CD4-positive, alpha-beta T cell treated with Interleukin-10 for 1 hour (primary cell): ENCODE measurements at regions not wholly inside any gene's neighbourhood (a gene's known extent, or its start where the extent isn't known, plus 50 kb on each side); places are given as distances from the start of the nearest gene placed in this dataset.
"Not testable (repeated sequence)": the region's sequence is repeated elsewhere in the genome, so short reads cannot be mapped to it uniquely, and the experiment has no call there.

Experiments
- DNase-seq: peaks from one replicate; pipeline ENCODE4 v3.0.0-alpha.2; 2020

DNA sequence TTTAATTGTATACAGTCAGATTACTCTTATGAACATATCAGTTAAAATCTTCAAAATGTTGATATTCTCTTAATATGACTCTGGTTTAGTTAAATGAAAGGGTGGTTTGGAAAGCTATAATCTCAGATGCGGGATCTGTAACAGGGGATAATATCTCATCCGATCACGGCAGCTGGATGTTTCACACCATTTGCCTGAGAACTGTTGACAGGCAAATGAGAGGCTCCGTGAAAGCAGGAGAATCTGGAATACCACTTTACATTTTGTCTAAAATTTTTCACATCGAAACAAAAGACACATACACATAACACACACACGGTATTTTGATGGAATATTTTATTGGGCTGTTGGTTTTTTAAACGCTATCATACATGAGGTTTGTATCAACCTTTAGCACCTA, 518.6 kb upstream of the SLC39A10 start:
- DNase-seq, result no peak

DNA sequence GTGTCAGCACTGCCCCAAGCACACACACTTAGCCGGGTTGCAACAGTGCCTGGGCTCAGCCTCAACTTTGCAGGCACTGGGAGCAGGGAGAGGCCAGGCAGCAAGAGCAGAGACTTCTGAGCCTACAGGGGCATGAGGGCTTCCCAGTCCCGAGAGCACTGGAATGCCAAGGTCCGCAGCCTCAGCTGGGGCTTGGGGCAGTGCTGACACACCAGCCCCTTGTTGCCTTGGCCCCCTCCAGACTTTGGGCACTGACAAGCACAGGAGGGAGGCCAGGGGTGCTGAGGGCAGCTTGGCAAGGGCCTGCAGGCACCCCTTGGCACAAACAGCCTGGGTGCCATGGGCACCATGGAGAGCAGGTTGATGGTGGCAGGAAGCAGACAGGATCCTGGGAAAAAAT, 531.1 kb upstream of the SLC39A10 start:
- not testable (repeated sequence) for DNase-seq

DNA sequence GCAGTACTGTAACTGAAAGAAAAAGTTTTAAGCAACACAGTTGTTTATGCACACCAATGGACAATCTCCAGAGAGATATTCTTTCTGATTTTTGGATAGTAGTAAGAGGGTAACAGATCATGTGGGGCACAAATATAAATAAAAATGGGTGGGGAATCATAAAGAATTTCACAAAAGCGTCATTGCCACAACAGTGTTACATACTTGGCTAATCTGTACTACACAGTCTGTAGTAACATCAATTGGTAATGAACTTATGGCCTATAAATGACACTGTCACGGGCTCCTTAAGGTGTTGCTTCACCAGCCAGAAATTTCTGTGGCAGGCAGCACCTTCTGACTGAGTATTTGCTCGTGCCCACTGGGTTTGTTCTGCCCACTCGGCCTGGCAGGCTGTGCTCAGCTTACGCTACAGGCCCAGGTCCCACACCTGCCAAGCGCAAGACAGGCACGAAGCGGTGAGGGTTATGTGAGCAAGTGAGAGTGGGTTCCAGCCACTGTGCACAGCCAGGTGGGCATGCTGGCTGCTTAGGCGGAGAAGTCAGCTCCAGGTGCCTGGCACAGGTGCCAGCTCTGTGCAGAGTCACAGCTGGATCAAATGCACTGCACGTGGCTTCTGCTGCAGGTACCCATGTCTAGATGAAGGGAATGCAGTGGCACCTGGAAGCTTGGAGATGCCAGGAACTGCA, 532.5 kb upstream of the SLC39A10 start:
- DNase-seq, result no peak

GRCh38 chr2:195122653-195123052, 534.4 kb upstream of the SLC39A10 start:
- no peak for DNase-seq

DNA sequence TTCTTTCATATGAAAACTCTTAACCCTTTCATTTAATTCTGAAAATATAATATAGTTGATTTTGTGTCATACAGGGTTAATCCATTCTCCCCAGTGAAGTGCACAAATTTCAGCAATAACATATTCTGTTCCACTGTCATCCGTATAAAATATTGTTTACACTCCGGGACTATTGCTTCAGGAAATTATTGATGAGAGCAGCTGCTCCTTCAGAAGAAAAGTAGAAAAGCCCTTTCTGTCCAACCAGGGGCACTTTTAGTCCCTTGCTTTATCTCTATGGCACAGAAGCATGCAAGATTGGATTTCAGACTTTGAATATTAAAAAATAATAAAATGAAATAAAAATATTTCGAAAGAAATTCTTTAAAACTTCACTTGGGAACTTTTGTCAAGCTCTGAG, 535.7 kb upstream of the SLC39A10 start:
- no peak for DNase-seq

GRCh38 chr2:195119231-195119630, 537.8 kb upstream of the SLC39A10 start:
- no peak for DNase-seq

- DNase-seq, result no peak
Observed at GRCh38 chr2:195118276-195118675, 538.8 kb upstream of the SLC39A10 start.

GRCh38 chr2:195117011-195117410, 540.0 kb upstream of the SLC39A10 start:
- DNase-seq, result no peak

- DNase-seq, result no peak
Observed at GRCh38 chr2:195115738-195116137, 541.3 kb upstream of the SLC39A10 start.

GRCh38 chr2:195108182-195108581, 548.8 kb upstream of the SLC39A10 start:
- no peak for DNase-seq

GRCh38 chr2:195106681-195107380, 550.2 kb upstream of the SLC39A10 start:
- DNase-seq, result no peak

- no peak for DNase-seq
Observed at GRCh38 chr2:195105581-195105980, 551.4 kb upstream of the SLC39A10 start.

DNA sequence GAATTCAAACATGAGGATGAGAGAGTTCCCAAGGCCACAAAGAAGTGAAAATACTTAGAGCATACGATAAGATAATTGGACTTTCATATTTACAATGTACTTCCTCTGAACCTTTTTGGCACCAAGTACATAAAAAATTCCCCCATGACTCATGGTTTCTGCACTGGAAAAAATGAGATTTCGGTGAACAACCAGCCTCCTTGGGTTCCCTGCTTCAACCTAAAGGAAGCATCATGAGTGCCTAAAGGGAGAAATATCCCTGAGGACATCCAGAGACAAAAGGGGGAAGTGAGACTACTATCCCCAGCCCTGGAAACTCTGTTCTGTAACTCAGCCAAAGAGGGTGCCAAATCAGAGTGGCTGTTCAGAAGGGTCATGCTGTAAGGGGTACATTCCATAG, 562.7 kb upstream of the SLC39A10 start:
- no peak for DNase-seq

- DNase-seq, result no peak
Observed at GRCh38 chr2:195092341-195092740, 564.7 kb upstream of the SLC39A10 start.

DNA sequence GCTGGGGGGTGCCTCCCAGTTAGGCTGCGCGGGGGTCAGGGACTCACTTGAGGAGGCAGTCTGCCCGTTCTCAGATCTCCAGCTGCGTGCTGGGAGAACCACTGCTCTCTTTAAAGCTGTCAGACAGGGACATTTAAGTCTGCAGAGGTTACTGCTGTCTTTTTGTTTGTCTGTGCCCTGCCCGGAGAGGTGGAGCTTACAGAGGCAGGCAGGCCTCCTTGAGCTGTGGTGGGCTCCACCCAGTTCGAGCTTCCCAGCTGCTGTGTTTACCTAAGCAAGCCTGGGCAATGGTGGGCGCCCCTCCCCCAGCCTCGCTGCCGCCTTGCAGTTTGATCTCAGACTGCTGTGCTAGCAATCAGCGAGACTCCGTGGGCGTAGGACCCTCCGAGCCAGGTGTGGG, 584.2 kb upstream of the SLC39A10 start:
- DNase-seq, result not testable (repeated sequence)

DNA sequence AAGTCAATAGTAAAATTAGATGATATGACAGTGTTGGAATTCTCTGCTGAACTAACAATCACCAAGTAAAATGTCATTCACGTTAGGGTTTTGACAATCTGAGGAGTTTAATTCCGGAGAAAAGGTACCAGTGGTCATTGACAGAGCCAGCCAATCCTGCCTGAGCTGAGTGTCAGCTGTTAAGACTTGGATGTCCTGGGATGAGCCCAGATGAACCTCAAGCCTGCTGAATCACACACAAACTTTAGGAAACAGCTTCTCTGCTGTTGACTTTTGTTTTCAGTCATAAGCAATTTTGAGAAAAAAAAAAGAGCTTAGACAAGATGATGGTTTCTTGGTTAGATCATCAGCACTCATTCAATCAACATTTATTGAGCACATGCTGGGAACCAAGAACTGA, 600.0 kb upstream of the SLC39A10 start:
- DNase-seq, result no peak

GRCh38 chr2:195055996-195056395, 601.0 kb upstream of the SLC39A10 start:
- DNase-seq, result no peak

DNA sequence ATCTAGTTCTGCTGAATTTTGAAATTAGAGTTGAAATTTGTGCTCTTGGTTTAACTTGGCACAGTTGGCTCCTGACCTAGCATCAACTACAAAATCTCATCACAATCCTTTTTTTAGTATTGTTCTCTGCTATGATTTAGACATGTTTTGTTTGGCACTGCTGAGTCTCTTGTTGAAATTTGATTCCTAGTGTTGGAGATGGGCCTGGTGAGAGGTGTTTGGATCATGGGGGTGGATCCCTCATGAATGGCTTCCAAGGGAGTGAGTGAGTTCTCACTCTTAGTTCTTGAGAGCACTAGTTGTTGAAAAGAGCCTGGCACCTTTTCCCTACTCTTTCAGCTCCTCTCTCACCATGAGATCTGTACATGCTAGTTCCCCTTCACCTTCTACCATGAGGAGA, 605.6 kb upstream of the SLC39A10 start:
- DNase-seq, result no peak

DNA sequence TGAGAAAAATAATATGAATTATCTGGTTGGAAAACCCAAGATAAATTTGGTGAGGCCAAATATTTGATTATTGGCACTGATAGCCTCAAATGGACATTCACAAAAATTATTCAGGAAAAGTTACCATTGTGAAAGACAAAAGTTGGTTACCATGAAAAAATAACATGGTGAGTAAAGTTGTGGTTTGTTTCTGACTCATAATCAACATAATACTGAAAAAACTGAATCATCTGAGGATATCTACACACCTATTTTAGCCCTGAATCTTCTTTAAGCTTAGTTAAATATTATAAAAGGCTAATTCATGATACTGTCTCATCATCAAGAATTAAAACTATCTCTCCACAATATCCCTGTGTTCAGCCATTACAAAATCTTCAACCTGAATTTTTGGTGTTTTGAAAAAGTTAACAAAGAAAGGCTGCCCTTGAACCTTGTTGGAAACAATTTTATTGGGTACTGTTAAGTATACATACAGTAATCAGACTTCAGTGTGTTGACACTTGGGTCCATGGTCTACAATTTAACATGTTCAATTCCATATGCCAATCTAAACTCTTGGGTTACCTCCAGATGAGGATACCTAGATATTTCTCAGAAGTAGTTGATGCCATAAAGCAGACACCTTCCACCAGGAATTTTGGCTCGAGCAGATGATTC, 607.5 kb upstream of the SLC39A10 start:
- DNase-seq, result no peak

DNA sequence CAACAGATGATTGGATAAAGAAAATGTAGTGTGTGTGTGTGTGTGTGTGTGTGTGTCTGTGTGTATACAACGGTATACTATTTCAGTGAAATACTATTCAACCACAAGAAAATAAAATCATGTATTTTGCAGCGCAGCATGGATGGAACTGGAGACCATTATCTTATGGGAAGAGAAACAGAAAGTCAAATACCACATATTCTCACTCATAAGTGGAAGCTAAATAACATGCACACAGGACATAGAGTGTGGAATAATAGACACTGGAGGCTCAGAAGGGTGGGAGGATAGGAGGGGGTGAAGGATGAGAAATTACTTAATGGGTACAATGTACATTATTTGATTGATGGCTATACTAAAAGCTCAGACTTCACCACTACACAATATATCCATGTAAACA, 609.1 kb upstream of the SLC39A10 start:
- no peak for DNase-seq

GRCh38 chr2:195044801-195045200, 612.2 kb upstream of the SLC39A10 start:
- no peak for DNase-seq

- no peak for DNase-seq
Observed at GRCh38 chr2:195038153-195038552, 618.9 kb upstream of the SLC39A10 start.

GRCh38 chr2:195037045-195037444, 620.0 kb upstream of the SLC39A10 start:
- DNase-seq, result no peak

GRCh38 chr2:195031411-195031810, 625.6 kb upstream of the SLC39A10 start:
- DNase-seq, result no peak
